GM11168 (cell line): ENCODE measurements at regions not wholly inside any gene's neighbourhood (a gene's known extent, or its start where the extent isn't known, plus 50 kb on each side); places are given as distances from the start of the nearest gene placed in this dataset.

Source experiments
- in situ Hi-C: fragments of 300-500 bp; cut with MboI; formaldehyde crosslinking; loops from one replicate; pipeline ENCODE4 v1.12.0; 2022; ENCODE audit warnings: low sequenced_read_pairs; ENCODE audit not compliant: unreplicated experiment

GRCh38 chr2:64704161-64704560 lies 50.4 kb upstream of the SERTAD2 start:
- in situ Hi-C loops: no loop called here

GRCh38 chr2:64704996-64705395 lies 51.3 kb upstream of the SERTAD2 start:
- in situ Hi-C loops: no loop called here

- in situ Hi-C loops: no loop called here
Measured at GRCh38 chr2:64707276-64707675, 53.6 kb upstream of the SERTAD2 start.

GRCh38 chr2:64708829-64709228 lies 55.1 kb upstream of the SERTAD2 start:
- in situ Hi-C loops: no loop called here

- in situ Hi-C loops: no loop called here
Measured at GRCh38 chr2:64711252-64711800, 57.6 kb upstream of the SERTAD2 start.

GRCh38 chr2:64713686-64714085 lies 60.0 kb upstream of the SERTAD2 start:
- in situ Hi-C loops: no loop called here

GRCh38 chr2:64716569-64716968 lies 62.9 kb upstream of the SERTAD2 start:
- in situ Hi-C loops: no loop called here

- in situ Hi-C loops: no loop called here
Measured at GRCh38 chr2:64718250-64718885, 64.7 kb upstream of the SERTAD2 start.

- in situ Hi-C loops: no loop called here
Measured at GRCh38 chr2:64720535-64721319, 67.0 kb upstream of the SERTAD2 start.

- in situ Hi-C loops: no loop called here
Measured at GRCh38 chr2:64721320-64721623, 67.6 kb upstream of the SERTAD2 start.

GRCh38 chr2:64722291-64723044 lies 68.8 kb upstream of the SERTAD2 start:
- in situ Hi-C loops: no loop called here

GRCh38 chr2:64727013-64727767 lies 73.5 kb upstream of the SERTAD2 start:
- in situ Hi-C loops: no loop called here

GRCh38 chr2:64727843-64728463 lies 74.2 kb upstream of the SERTAD2 start:
- in situ Hi-C loops: no loop called here

- in situ Hi-C loops: no loop called here
Measured at GRCh38 chr2:64730551-64731262, 77.0 kb upstream of the SERTAD2 start.

GRCh38 chr2:64731263-64731643 lies 77.5 kb upstream of the SERTAD2 start:
- in situ Hi-C loops: no loop called here

GRCh38 chr2:64731746-64732145 lies 78.0 kb upstream of the SERTAD2 start:
- in situ Hi-C loops: no loop called here

GRCh38 chr2:64732146-64732545 lies 78.4 kb upstream of the SERTAD2 start:
- in situ Hi-C loops: no loop called here

GRCh38 chr2:64735504-64735903 lies 81.8 kb upstream of the SERTAD2 start:
- in situ Hi-C loops: no loop called here

- in situ Hi-C loops: no loop called here
Measured at GRCh38 chr2:64737547-64737946, 83.8 kb upstream of the SERTAD2 start.
